ENCODE measurements at regions not wholly inside any gene's neighbourhood (a gene's known extent, or its start where the extent isn't known, plus 50 kb on each side); places are given as distances from the start of the nearest gene placed in this dataset.

- TF ChIP-seq, protein P1, sequence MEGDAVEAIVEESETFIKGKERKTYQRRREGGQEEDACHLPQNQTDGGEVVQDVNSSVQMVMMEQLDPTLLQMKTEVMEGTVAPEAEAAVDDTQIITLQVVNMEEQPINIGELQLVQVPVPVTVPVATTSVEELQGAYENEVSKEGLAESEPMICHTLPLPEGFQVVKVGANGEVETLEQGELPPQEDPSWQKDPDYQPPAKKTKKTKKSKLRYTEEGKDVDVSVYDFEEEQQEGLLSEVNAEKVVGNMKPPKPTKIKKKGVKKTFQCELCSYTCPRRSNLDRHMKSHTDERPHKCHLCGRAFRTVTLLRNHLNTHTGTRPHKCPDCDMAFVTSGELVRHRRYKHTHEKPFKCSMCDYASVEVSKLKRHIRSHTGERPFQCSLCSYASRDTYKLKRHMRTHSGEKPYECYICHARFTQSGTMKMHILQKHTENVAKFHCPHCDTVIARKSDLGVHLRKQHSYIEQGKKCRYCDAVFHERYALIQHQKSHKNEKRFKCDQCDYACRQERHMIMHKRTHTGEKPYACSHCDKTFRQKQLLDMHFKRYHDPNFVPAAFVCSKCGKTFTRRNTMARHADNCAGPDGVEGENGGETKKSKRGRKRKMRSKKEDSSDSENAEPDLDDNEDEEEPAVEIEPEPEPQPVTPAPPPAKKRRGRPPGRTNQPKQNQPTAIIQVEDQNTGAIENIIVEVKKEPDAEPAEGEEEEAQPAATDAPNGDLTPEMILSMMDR (IDR thresholded peaks at IDR 0.05): no peak
- DNase-seq (ENCODE audit: low spot score): no peak
- no peak overlapping the region for H3K4me3 Mint-ChIP-seq (ENCODE audit: unreplicated experiment)
- H3K27ac Mint-ChIP-seq (ENCODE audit: unreplicated experiment): no peak overlapping the region
- peaks cover 9% of the 10 kb centered on the region for H3K4me1 Mint-ChIP-seq (ENCODE audit: low read depth)
- no peaks in the 10 kb centered on the region for H3K36me3 Mint-ChIP-seq (ENCODE audit: low read depth)
- H3K27me3 Mint-ChIP-seq (ENCODE audit: low read depth): peaks cover 6% of the 10 kb centered on the region
- H3K9me3 Mint-ChIP-seq (ENCODE audit: low read depth): peaks cover 3% of the 10 kb centered on the region
Measured at GRCh38 chr2:66753660-66754059, 318.7 kb downstream of the MEIS1 start.

GRCh38 chr2:66755974-66756373 lies 321.0 kb downstream of the MEIS1 start:
- TF ChIP-seq, protein P1 (IDR thresholded peaks at IDR 0.05): no peak
- Mint-ChIP-seq H3K27ac (ENCODE audit: unreplicated experiment) (no peak overlapping the region), H3K4me1 (ENCODE audit: low read depth) (peaks cover 9% of the 10 kb centered on the region), H3K36me3 (ENCODE audit: low read depth) (no peaks in the 10 kb centered on the region), H3K4me3 (ENCODE audit: unreplicated experiment) (no peak overlapping the region), H3K27me3 (ENCODE audit: low read depth) (peaks cover 2% of the 10 kb centered on the region), H3K9me3 (ENCODE audit: low read depth) (peaks cover 7% of the 10 kb centered on the region)
- no peak for DNase-seq (ENCODE audit: low spot score)

DNA sequence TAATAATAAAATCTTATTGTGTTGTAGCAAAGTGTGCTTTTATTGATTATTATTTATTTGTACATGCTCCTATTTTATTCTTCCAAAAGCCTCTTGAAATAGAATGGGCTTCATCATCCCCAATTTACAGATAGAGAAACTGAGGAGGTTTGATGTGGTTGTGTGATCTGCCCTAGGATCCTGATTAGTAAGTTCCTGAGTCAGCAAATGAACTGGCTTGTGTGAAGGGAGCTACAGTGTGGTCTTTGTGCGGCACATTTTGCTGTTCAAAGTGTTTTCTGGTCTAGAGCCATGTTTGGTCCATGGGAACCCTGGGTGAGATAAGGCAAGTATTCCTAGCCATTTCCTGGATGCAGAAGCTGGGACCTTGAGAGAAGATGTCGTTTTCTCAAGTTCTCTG lies 326.9 kb downstream of the MEIS1 start:
- DNase-seq (ENCODE audit: low spot score): no peak
- TF ChIP-seq, protein P1 (IDR thresholded peaks at IDR 0.05): no peak
- H3K27me3 Mint-ChIP-seq (ENCODE audit: low read depth): peaks cover 4% of the 10 kb centered on the region

GRCh38 chr2:66762761-66763160 lies 327.8 kb downstream of the MEIS1 start:
- no peak overlapping the region for H3K4me3 Mint-ChIP-seq (ENCODE audit: unreplicated experiment)
- H3K27ac Mint-ChIP-seq (ENCODE audit: unreplicated experiment): no peak overlapping the region
- H3K27me3 Mint-ChIP-seq (ENCODE audit: low read depth): peaks cover 4% of the 10 kb centered on the region
- H3K4me1 Mint-ChIP-seq (ENCODE audit: low read depth): no peaks in the 10 kb centered on the region
- peaks cover 4% of the 10 kb centered on the region for H3K9me3 Mint-ChIP-seq (ENCODE audit: low read depth)
- no peaks in the 10 kb centered on the region for H3K36me3 Mint-ChIP-seq (ENCODE audit: low read depth)
- DNase-seq (ENCODE audit: low spot score): no peak
- TF ChIP-seq, protein P1 (IDR thresholded peaks at IDR 0.05): no peak

More for the DNA sequence above, 326.9 kb downstream of the MEIS1 start:
- Mint-ChIP-seq H3K27ac (ENCODE audit: unreplicated experiment) (no peak overlapping the region), H3K4me1 (ENCODE audit: low read depth) (no peaks in the 10 kb centered on the region), H3K9me3 (ENCODE audit: low read depth) (peaks cover 7% of the 10 kb centered on the region), H3K4me3 (ENCODE audit: unreplicated experiment) (no peak overlapping the region), H3K36me3 (ENCODE audit: low read depth) (no peaks in the 10 kb centered on the region)

DNA sequence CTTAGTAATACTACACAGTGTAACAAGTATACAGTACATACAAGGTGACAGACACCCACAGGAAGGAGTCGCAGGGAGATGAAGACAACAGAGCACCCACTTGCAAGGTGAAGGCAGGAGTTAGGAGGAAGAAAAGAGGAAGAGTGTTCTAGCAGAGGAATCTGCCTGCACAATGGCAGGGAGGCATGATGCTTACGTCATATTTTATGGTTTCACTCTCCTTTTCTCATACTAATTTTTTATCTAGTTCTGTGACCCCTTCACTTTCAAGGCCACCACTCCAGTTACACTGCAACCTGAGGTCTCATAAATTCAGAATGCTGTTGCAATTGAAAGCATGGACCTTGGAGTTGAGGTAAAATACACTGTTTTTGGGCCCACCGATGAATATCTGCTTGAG lies 331.7 kb downstream of the MEIS1 start:
- TF ChIP-seq, protein P1 (IDR thresholded peaks at IDR 0.05): no peak
- no peaks in the 10 kb centered on the region for H3K36me3 Mint-ChIP-seq (ENCODE audit: low read depth)
- H3K4me1 Mint-ChIP-seq (ENCODE audit: low read depth): peaks cover 2% of the 10 kb centered on the region
- H3K4me3 Mint-ChIP-seq (ENCODE audit: unreplicated experiment): no peak overlapping the region
- DNase-seq (ENCODE audit: low spot score): no peak
- H3K27ac Mint-ChIP-seq (ENCODE audit: unreplicated experiment): no peak overlapping the region
- peaks cover 1% of the 10 kb centered on the region for H3K27me3 Mint-ChIP-seq (ENCODE audit: low read depth)
- no peaks in the 10 kb centered on the region for H3K9me3 Mint-ChIP-seq (ENCODE audit: low read depth)

Data from chondrocyte (in vitro differentiated cells).